ENCODE measurements at regions not wholly inside any gene's neighbourhood (a gene's known extent, or its start where the extent isn't known, plus 50 kb on each side); places are given as distances from the start of the nearest gene placed in this dataset.

DNA sequence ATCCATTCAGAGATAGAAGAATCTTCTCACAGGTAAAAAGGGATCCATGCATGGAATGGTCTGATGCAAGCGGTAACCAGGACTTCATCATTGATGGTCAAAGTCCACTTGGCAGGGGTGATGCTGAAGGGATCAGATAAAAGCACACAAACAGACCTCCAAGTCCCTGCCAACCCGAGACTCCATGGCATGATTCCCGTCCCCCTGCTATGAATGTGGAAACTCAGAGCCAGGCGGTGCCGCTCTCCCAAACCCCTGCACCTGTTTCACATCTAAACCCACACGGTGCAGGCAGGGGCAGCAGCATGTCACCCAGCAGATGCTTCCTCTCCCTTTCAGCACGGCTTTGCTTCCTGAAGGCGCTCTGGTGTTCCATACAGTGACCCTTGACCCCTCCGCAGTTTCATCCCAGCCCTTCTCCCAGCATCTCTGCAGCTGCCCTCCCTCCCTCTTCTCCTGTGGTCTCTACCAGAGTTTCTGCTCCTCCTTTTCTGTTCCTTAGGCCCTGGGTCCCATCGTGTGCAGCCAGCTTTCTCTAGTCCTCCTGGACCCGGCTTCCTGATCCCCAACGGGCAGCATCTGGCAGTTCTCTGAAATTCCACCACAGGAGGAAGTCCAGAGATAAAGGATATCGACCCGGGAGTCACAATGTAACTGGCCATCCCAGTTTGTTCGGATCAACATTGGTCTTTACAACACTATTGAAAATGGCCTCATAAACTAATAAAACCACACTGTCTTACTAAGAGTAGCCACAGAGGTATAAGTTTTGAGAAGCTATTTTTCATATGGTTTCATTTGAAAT lies 235.0 kb downstream of the TTLL2 start (continued):
- TF ChIP-seq, protein P1, sequence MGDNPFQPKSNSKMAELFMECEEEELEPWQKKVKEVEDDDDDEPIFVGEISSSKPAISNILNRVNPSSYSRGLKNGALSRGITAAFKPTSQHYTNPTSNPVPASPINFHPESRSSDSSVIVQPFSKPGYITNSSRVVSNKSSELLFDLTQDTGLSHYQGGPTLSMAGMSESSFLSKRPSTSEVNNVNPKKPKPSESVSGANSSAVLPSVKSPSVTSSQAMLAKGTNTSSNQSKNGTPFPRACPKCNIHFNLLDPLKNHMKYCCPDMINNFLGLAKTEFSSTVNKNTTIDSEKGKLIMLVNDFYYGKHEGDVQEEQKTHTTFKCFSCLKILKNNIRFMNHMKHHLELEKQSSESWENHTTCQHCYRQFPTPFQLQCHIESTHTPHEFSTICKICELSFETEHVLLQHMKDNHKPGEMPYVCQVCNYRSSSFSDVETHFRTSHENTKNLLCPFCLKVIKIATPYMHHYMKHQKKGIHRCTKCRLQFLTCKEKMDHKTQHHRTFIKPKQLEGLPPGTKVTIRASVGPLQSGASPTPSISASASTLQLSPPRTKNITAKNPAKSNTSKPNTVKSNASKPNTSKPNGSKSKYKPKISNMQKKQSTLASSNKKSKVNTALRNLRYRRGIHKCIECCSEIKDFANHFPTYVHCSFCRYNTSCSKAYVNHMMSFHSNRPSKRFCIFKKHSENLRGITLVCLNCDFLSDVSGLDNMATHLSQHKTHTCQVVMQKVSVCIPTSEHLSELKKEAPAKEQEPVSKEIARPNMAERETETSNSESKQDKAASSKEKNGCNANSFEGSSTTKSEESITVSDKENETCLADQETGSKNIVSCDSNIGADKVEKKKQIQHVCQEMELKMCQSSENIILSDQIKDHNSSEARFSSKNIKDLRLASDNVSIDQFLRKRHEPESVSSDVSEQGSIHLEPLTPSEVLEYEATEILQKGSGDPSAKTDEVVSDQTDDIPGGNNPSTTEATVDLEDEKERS (CRISPR knock-in tag; IDR thresholded peaks at IDR 0.05), result no peak; the same call in 1 of the 2 replicates
- TF ChIP-seq ZNF263 (CRISPR knock-in tag; IDR thresholded peaks at IDR 0.05), result peak; percentile 53
- TF ChIP-seq MATR3 (CRISPR knock-in tag; IDR thresholded peaks at IDR 0.05), result no peak
- no peak for TF ChIP-seq HES4 (CRISPR knock-in tag; IDR thresholded peaks at IDR 0.05; ENCODE audit: borderline replicate concordance)
- no peak for TF ChIP-seq ARNT (IDR thresholded peaks at IDR 0.05)
- TF ChIP-seq ZFAT (CRISPR knock-in tag; conservative IDR thresholded peaks at IDR 0.05), result peak; percentile 67; the same call in 1 of the 2 replicates
- peak; percentile 23; the same call in 1 of the 2 replicates for TF ChIP-seq CTCF (CRISPR knock-in tag; IDR thresholded peaks at IDR 0.05)
- no peak for TF ChIP-seq PATZ1 (CRISPR knock-in tag; IDR thresholded peaks at IDR 0.05)
- no peak for TF ChIP-seq RORA (CRISPR knock-in tag; IDR thresholded peaks at IDR 0.05)
- peak; percentile 86 for TF ChIP-seq YEATS4 (CRISPR knock-in tag; IDR thresholded peaks at IDR 0.05; ENCODE audit: borderline replicate concordance)
- no peak for TF ChIP-seq SMARCC2 (IDR thresholded peaks at IDR 0.05)
- peak; percentile 72; the same call in 1 of the 2 replicates for TF ChIP-seq MXD1 (CRISPR knock-in tag; IDR thresholded peaks at IDR 0.05)
- TF ChIP-seq ESRRA (CRISPR knock-in tag; IDR thresholded peaks at IDR 0.05; ENCODE audit: low read depth), result peak; percentile 75
- TF ChIP-seq ZHX1 (CRISPR knock-in tag; IDR thresholded peaks at IDR 0.05; ENCODE audit: low read depth), result no peak
- TF ChIP-seq ZNF660 (CRISPR knock-in tag; IDR thresholded peaks at IDR 0.05; ENCODE audit: borderline replicate concordance, low read depth), result no peak; the same call in 1 of the 2 replicates
- TF ChIP-seq ZNF230 (CRISPR knock-in tag; IDR thresholded peaks at IDR 0.05), result peak; percentile 86
